Suppressor macrophage treated with lipopolysaccharide for 1 hour (primary cell): ENCODE measurements at regions not wholly inside any gene's neighbourhood (a gene's known extent, or its start where the extent isn't known, plus 50 kb on each side); places are given as distances from the start of the nearest gene placed in this dataset.
A peak's percentile ranks its signal among the peaks of the same experiment; 100 is the strongest.

ENCODE experiments used
- DNase-seq, 3 donors: peaks; one replicate each; pipeline ENCODE4 v3.0.0-alpha.2; 2020 to 2022

GRCh38 chr7:155181768-155182167, 111.6 kb downstream of the HTR5A start:
- no peak for DNase-seq

GRCh38 chr7:155182406-155182970, 112.4 kb downstream of the HTR5A start:
- DNase-seq, result no peak

GRCh38 chr7:155183655-155184054, 113.5 kb downstream of the HTR5A start:
- no peak for DNase-seq

GRCh38 chr7:155184923-155185322, 112.8 kb upstream of the INSIG1 start:
- no peak for DNase-seq

GRCh38 chr7:155187061-155187785, 110.5 kb upstream of the INSIG1 start:
- no peak for DNase-seq

- peak in 1 of 3 donors; percentile 39 for DNase-seq
Measured at GRCh38 chr7:155188357-155188756, 109.3 kb upstream of the INSIG1 start.

- peak; percentile 35 to 74 (median 37) for DNase-seq
Measured at GRCh38 chr7:155188821-155189581, 108.7 kb upstream of the INSIG1 start.

- DNase-seq, result no peak
Measured at GRCh38 chr7:155189590-155189989, 108.1 kb upstream of the INSIG1 start.

GRCh38 chr7:155190688-155191087, 107.0 kb upstream of the INSIG1 start:
- peak; percentile 48 to 78 (median 62) for DNase-seq

- no peak for DNase-seq
Measured at GRCh38 chr7:155191137-155191536, 106.5 kb upstream of the INSIG1 start.

- no peak for DNase-seq
Measured at GRCh38 chr7:155191901-155192478, 105.7 kb upstream of the INSIG1 start.

- DNase-seq, result peak in 2 of 3 donors; percentile 51 to 64
Measured at GRCh38 chr7:155192961-155193640, 104.6 kb upstream of the INSIG1 start.

- DNase-seq, result peak; percentile 36 to 47 (median 46)
Measured at GRCh38 chr7:155193716-155194115, 104.0 kb upstream of the INSIG1 start.

GRCh38 chr7:155194382-155195140, 103.1 kb upstream of the INSIG1 start:
- DNase-seq, result no peak

GRCh38 chr7:155195939-155196523, 101.6 kb upstream of the INSIG1 start:
- no peak for DNase-seq

- peak; percentile 69 to 74 (median 73) for DNase-seq
Measured at GRCh38 chr7:155198196-155198892, 99.3 kb upstream of the INSIG1 start.

GRCh38 chr7:155198901-155199845, 98.5 kb upstream of the INSIG1 start:
- DNase-seq, result peak; percentile 90 to 92 (median 91)

- no peak for DNase-seq
Measured at GRCh38 chr7:155201325-155202087, 96.2 kb upstream of the INSIG1 start.
